WTC11 (cell line): ENCODE measurements at regions not wholly inside any gene's neighbourhood (a gene's known extent, or its start where the extent isn't known, plus 50 kb on each side); places are given as distances from the start of the nearest gene placed in this dataset.

Experiments
- ATAC-seq: fragments of 200-7000 bp; cut with Tn5 transposase; 2 replicates; pipeline ENCODE4 v1.10.0; 2021; ENCODE audit warnings: mild to moderate bottlenecking, moderate library complexity
- CTCF ChIA-PET: fragments of 300-600 bp; sonication (Branson Sonifier 250); formaldehyde crosslinking; loops from one replicate; lab custom pipeline; 2021; ENCODE audit warnings: antibody characterized with exemption; lab: Charles Lee
- POLR2A ChIA-PET: fragments of 350-600 bp; sonication (Branson Sonifier 250); formaldehyde crosslinking; loops from one replicate; lab custom pipeline; 2021; ENCODE audit warnings: antibody characterized with exemption; lab: Charles Lee
- DNase-seq: peaks from one replicate; pipeline ENCODE4 v3.0.0; 2021; ENCODE audit warnings: low spot score
- H3K27ac Mint-ChIP-seq: 2 replicates; pipeline ENCODE4 v1.8.0; 2021; ENCODE audit warnings: mixed read lengths
- H3K27me3 Mint-ChIP-seq: 2 replicates; pipeline ENCODE4 v1.8.0; 2021; ENCODE audit warnings: low read depth, mild to moderate bottlenecking, moderate library complexity, mixed read lengths
- H3K36me3 Mint-ChIP-seq: 2 replicates; pipeline ENCODE4 v1.8.0; 2021; ENCODE audit warnings: mixed read lengths
- H3K4me1 Mint-ChIP-seq: 2 replicates; pipeline ENCODE4 v1.8.0; 2022; ENCODE audit warnings: mixed read lengths
- H3K4me3 Mint-ChIP-seq: 2 replicates; pipeline ENCODE4 v1.8.0; 2021; ENCODE audit warnings: mild to moderate bottlenecking, moderate library complexity, mixed read lengths
- H3K9me3 Mint-ChIP-seq: 2 replicates; pipeline ENCODE4 v1.8.0; 2021; ENCODE audit warnings: mixed read lengths
- CREM ChIP-seq: sonication (generic); formaldehyde crosslinking; IDR thresholded peaks from 2 replicates; pipeline ENCODE4 v1.8.1; 2022; ENCODE audit warnings: mild to moderate bottlenecking, missing genetic modification reagents, moderate library complexity
- E2F4 ChIP-seq: sonication (generic); formaldehyde crosslinking; IDR thresholded peaks from 2 replicates; pipeline ENCODE4 v1.8.1; 2022; ENCODE audit warnings: low read depth, mild to moderate bottlenecking, moderate library complexity, missing genetic modification reagents, borderline replicate concordance
- ELF4 ChIP-seq: sonication (generic); formaldehyde crosslinking; IDR thresholded peaks from 2 replicates; pipeline ENCODE4 v1.8.1; 2022; ENCODE audit warnings: low read depth, mild to moderate bottlenecking, moderate library complexity, missing genetic modification reagents
- ERG ChIP-seq: fragments of 250-450 bp; sonication (Bioruptor Pico); IDR thresholded peaks from 2 replicates; pipeline ENCODE4 v1.8.0; 2021; ENCODE audit warnings: mild to moderate bottlenecking
- GRHL2 ChIP-seq: fragments of 250-450 bp; sonication (Bioruptor Pico); IDR thresholded peaks from 2 replicates; pipeline ENCODE4 v1.8.0; 2022; ENCODE audit warnings: mild to moderate bottlenecking, moderate library complexity; ENCODE audit not compliant: insufficient replicate concordance, severe bottlenecking
- HMGA2 ChIP-seq: fragments of 250-450 bp; sonication (Bioruptor Pico); IDR thresholded peaks from 2 replicates; pipeline ENCODE4 v1.4.0; 2021; ENCODE audit warnings: mild to moderate bottlenecking, moderate library complexity
- IRF1 ChIP-seq: sonication (generic); formaldehyde crosslinking; IDR thresholded peaks from 2 replicates; pipeline ENCODE4 v1.8.0; 2023; ENCODE audit warnings: missing genetic modification reagents
- JAZF1 ChIP-seq: fragments of 250-450 bp; sonication (Bioruptor Pico); IDR thresholded peaks from 2 replicates; pipeline ENCODE4 v1.9.0; 2021; ENCODE audit warnings: moderate library complexity, mild to moderate bottlenecking, inconsistent platforms
- MLX ChIP-seq: sonication (generic); formaldehyde crosslinking; IDR thresholded peaks from 2 replicates; pipeline ENCODE4 v1.8.1; 2023; ENCODE audit warnings: mild to moderate bottlenecking, missing genetic modification reagents, moderate library complexity
- PRDM15 ChIP-seq: sonication (generic); formaldehyde crosslinking; IDR thresholded peaks from 2 replicates; pipeline ENCODE4 v1.8.0; 2022; ENCODE audit warnings: missing genetic modification reagents
- PREB ChIP-seq: sonication (generic); formaldehyde crosslinking; IDR thresholded peaks from 2 replicates; pipeline ENCODE4 v1.8.1; 2022; ENCODE audit warnings: mild to moderate bottlenecking, missing genetic modification reagents, moderate library complexity, borderline replicate concordance
- RELA ChIP-seq: sonication (generic); formaldehyde crosslinking; IDR thresholded peaks from 2 replicates; pipeline ENCODE4 v1.8.1; 2022; ENCODE audit warnings: missing genetic modification reagents, mild to moderate bottlenecking, borderline replicate concordance
- RORB ChIP-seq: fragments of 250-450 bp; sonication (Bioruptor Pico); IDR thresholded peaks from 2 replicates; pipeline ENCODE4 v1.9.0; 2021; ENCODE audit warnings: mild to moderate bottlenecking
- SMAD4 ChIP-seq: sonication (generic); formaldehyde crosslinking; IDR thresholded peaks from 2 replicates; pipeline ENCODE4 v1.8.0; 2022; ENCODE audit warnings: mild to moderate bottlenecking, missing genetic modification reagents
- TCF7 ChIP-seq: sonication (generic); formaldehyde crosslinking; IDR thresholded peaks from 2 replicates; pipeline ENCODE4 v1.8.0; 2022; ENCODE audit warnings: mild to moderate bottlenecking, low read depth, missing genetic modification reagents, moderate library complexity
- USF2 ChIP-seq: sonication (generic); formaldehyde crosslinking; IDR thresholded peaks from 2 replicates; pipeline ENCODE4 v1.8.1; 2023; ENCODE audit warnings: mild to moderate bottlenecking, missing genetic modification reagents, moderate library complexity
- ZMAT4 ChIP-seq: fragments of 250-450 bp; sonication (Bioruptor Pico); IDR thresholded peaks from 2 replicates; pipeline ENCODE4 v1.9.0; 2021; ENCODE audit warnings: mild to moderate bottlenecking
- ZNF263 ChIP-seq: sonication (generic); formaldehyde crosslinking; IDR thresholded peaks from 2 replicates; pipeline ENCODE4 v1.8.1; 2022; ENCODE audit warnings: low read depth, mild to moderate bottlenecking, moderate library complexity, missing genetic modification reagents
- ZNF396 ChIP-seq: fragments of 250-450 bp; sonication (Bioruptor Pico); IDR thresholded peaks from 2 replicates; pipeline ENCODE4 v1.8.0; 2021; ENCODE audit warnings: mild to moderate bottlenecking, moderate library complexity, borderline replicate concordance
- ZNF532 ChIP-seq: fragments of 250-450 bp; sonication (Bioruptor Pico); IDR thresholded peaks from 2 replicates; pipeline ENCODE4 v1.9.0; 2021; ENCODE audit warnings: mild to moderate bottlenecking, borderline replicate concordance

- no peak for DNase-seq
- H3K36me3 Mint-ChIP-seq = no peaks in the 10 kb centered on the region
- no peak for TF ChIP-seq JAZF1 (CRISPR knock-in tag)
- TF ChIP-seq CREM (CRISPR knock-in tag) = no peak
- no peak for TF ChIP-seq PRDM15 (CRISPR knock-in tag)
- no peak for TF ChIP-seq IRF1 (CRISPR knock-in tag)
- no peak for TF ChIP-seq SMAD4
- TF ChIP-seq ERG = no peak
- TF ChIP-seq PREB (CRISPR knock-in tag) = no peak
- TF ChIP-seq RELA = no peak
- TF ChIP-seq TCF7 = no peak
- TF ChIP-seq ELF4 (CRISPR knock-in tag) = no peak
- TF ChIP-seq ZMAT4 (CRISPR knock-in tag) = no peak
- no peak for TF ChIP-seq MLX
- TF ChIP-seq HMGA2 (CRISPR knock-in tag) = no peak
- TF ChIP-seq, all 79 proteins: peak for 0
- CTCF ChIA-PET = interaction anchor here (0.6 to 1.0 kb wide), 4 partner anchors 19 to 377 kb away, joined by 3 read pairs; no protein-coding TSS in a partner anchor
- Mint-ChIP-seq H3K27ac (no peak overlapping the region), H3K4me3 (no peak overlapping the region), H3K27me3 (no peaks in the 10 kb centered on the region), H3K4me1 (no peaks in the 10 kb centered on the region), H3K9me3 (no peaks in the 10 kb centered on the region)
- no peak for ATAC-seq
- POLR2A ChIA-PET = no interaction called here
Observed at GRCh38 chr5:105877592-105877991, 1793.1 kb downstream of the EFNA5 start.

GRCh38 chr5:105874316-105874715 is 1796.4 kb downstream of the EFNA5 start:
- Mint-ChIP-seq H3K27ac (no peak overlapping the region), H3K9me3 (no peaks in the 10 kb centered on the region), H3K36me3 (no peaks in the 10 kb centered on the region), H3K4me1 (no peaks in the 10 kb centered on the region), H3K27me3 (no peaks in the 10 kb centered on the region), H3K4me3 (no peak overlapping the region)
- DNase-seq (no peak), ATAC-seq (no peak)
- ChIA-PET CTCF (no interaction called here), POLR2A (no interaction called here)
- TF ChIP-seq RORB (CRISPR knock-in tag) = no peak
- no peak for TF ChIP-seq E2F4 (CRISPR knock-in tag)
- TF ChIP-seq ZNF263 (CRISPR knock-in tag) = no peak
- no peak for TF ChIP-seq USF2 (CRISPR knock-in tag)
- TF ChIP-seq GRHL2 (CRISPR knock-in tag) = no peak
- no peak for TF ChIP-seq ZNF532 (CRISPR knock-in tag)
- no peak for TF ChIP-seq ZNF396 (CRISPR knock-in tag)
